Lower leg skin (tissue), 4 donors: ENCODE measurements at regions not wholly inside any gene's neighbourhood (a gene's known extent, or its start where the extent isn't known, plus 50 kb on each side); places are given as distances from the start of the nearest gene placed in this dataset.

Source experiments
- DNase-seq, 2 donors: peaks; one replicate each; pipeline ENCODE4 v3.0.0-alpha.2; 2019; ENCODE audit warnings: low spot score in 2 of 2
- H3K4me3 ChIP-seq: fragments of 200-600 bp; sonication (generic); 2 replicates; pipeline ENCODE4 v1.5.1; 2017; ENCODE audit warnings: mild to moderate bottlenecking, low read depth; ENCODE audit not compliant: poor library complexity, severe bottlenecking
- CTCF ChIP-seq, 3 donors: fragments of 450-650 bp; IDR thresholded peaks; one replicate each; pipeline ENCODE4 v1.5.1; 2016; ENCODE audit warnings: antibody characterized with exemption in 3 of 3, mild to moderate bottlenecking in 3 of 3, moderate library complexity in 2 of 3
- POLR2A ChIP-seq, 2 donors: fragments of 450-650 bp; IDR thresholded peaks; one replicate each; pipeline ENCODE4 v1.6.1; 2016 to 2017; ENCODE audit warnings: antibody characterized with exemption in 2 of 2, mild to moderate bottlenecking in 1 of 2, moderate library complexity in 1 of 2
- WGBS, 2 donors: methylation state at CpG; one replicate each; pipeline ENCODE4 v1.1.5; 2018; 5-methylcytosine and 5-hydroxymethylcytosine counted together
- intact Hi-C: fragments of 100-400 bp; cut with DNase I; formaldehyde crosslinking; loops from one replicate; pipeline ENCODE4 v1.15.0; 2023; ENCODE audit warnings: low total_unique reads

GRCh38 chrX:38991656-38992440 is 190.6 kb downstream of the MID1IP1 start:
- 66 to 81% methylated on average over 3 of the region's 3 CpGs for WGBS, 2 donors
- intact Hi-C loops: no loop called here
- H3K4me3 ChIP-seq: no peak overlapping the region
- no peak for DNase-seq
- no peak for TF ChIP-seq CTCF (IDR thresholded peaks at IDR 0.05)
- no peak for TF ChIP-seq POLR2A (IDR thresholded peaks at IDR 0.05)

GRCh38 chrX:38992441-38993096 is 191.3 kb downstream of the MID1IP1 start:
- intact Hi-C loops: no loop called here
- TF ChIP-seq CTCF (IDR thresholded peaks at IDR 0.05) (no peak), POLR2A (IDR thresholded peaks at IDR 0.05) (no peak)
- no peak overlapping the region for H3K4me3 ChIP-seq
- 74 to 80% methylated on average over 10 to 12 of the region's 12 CpGs for WGBS, 2 donors
- no peak for DNase-seq

- DNase-seq: no peak
- no peak overlapping the region for H3K4me3 ChIP-seq
- intact Hi-C loops: no loop called here
- 56 to 75% methylated on average over 1 of the region's 1 CpG for WGBS, 2 donors
- TF ChIP-seq CTCF (IDR thresholded peaks at IDR 0.05): no peak
- TF ChIP-seq POLR2A (IDR thresholded peaks at IDR 0.05): no peak
Measured at GRCh38 chrX:38993500-38993899, 192.2 kb downstream of the MID1IP1 start.

- no peak for DNase-seq
- intact Hi-C loops: no loop called here
- 77 to 87% methylated on average over 2 of the region's 2 CpGs for WGBS, 2 donors
- H3K4me3 ChIP-seq: no peak overlapping the region
- no peak for TF ChIP-seq CTCF (IDR thresholded peaks at IDR 0.05)
- no peak for TF ChIP-seq POLR2A (IDR thresholded peaks at IDR 0.05)
Measured at GRCh38 chrX:38999099-38999498, 197.8 kb downstream of the MID1IP1 start.

- H3K4me3 ChIP-seq: no peak overlapping the region
- intact Hi-C loops: no loop called here
- DNase-seq: no peak
- TF ChIP-seq CTCF (IDR thresholded peaks at IDR 0.05) (no peak), POLR2A (IDR thresholded peaks at IDR 0.05) (no peak)
- WGBS, 2 donors: 67 to 68% methylated on average over 2 of the region's 2 CpGs
Measured at GRCh38 chrX:38999967-39000745, 198.9 kb downstream of the MID1IP1 start.
